GM21367 (cell line): ENCODE measurements at regions not wholly inside any gene's neighbourhood (a gene's known extent, or its start where the extent isn't known, plus 50 kb on each side); places are given as distances from the start of the nearest gene placed in this dataset.
"Not testable (repeated sequence)": the region's sequence is repeated elsewhere in the genome, so short reads cannot be mapped to it uniquely, and the experiment has no call there.

ENCODE experiments used
- ATAC-seq: cut with Tn5 transposase; IDR thresholded peaks from one replicate; pipeline ENCODE4 v1.9.1; 2021; ENCODE audit not compliant: unreplicated experiment

DNA sequence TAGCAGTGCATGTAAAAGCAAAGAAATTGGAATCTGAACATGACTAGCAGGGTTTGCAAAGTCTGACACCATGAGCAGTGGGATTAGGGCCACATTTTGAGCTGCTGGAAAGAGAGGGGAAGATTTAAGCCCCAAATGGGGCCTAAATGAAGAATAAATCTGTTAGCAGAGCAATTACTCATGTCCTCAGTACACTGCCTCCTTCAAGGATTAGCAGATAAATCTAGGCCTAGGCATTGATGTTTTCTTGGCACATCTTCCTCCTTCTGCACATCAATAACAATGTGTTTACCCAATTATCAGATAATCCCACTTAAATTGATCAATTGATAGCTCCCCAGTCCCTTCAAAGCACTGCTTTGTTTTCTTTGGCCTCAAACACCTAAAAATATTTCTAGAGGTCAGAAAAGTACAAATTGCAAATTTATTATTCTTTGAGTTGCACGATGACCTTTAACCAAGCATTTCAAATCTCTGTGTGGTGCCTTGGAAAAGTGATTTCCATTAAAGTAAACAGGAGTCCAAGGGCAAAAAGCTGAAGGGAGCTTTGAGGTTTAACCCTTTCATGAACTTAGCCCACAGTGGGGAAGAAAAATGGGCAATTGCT is 514.7 kb upstream of the CHORDC1 start:
- ATAC-seq: no peak

GRCh38 chr11:90732486-90732885 is 509.6 kb upstream of the CHORDC1 start:
- ATAC-seq: no peak

DNA sequence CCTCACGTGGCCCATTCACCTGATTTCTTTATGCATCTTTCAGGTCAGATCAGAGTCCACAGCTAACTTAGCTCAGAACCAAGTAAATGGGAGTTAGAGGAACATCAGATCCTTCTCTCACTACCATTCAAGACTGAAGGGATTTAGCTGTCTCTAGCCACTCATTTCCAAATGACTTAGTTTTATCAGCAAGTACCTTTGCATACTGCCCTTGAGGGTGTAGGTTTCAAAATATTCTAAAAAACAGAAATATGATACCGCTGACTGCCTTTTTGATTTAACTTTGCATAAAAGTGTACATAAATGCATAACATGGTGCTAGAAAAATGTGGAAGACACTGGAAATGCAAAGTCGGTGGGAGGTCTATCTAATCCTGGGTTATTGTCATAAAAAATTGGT is 500.6 kb upstream of the CHORDC1 start:
- ATAC-seq: no peak

GRCh38 chr11:90722552-90723190 is 499.8 kb upstream of the CHORDC1 start:
- ATAC-seq: no peak

DNA sequence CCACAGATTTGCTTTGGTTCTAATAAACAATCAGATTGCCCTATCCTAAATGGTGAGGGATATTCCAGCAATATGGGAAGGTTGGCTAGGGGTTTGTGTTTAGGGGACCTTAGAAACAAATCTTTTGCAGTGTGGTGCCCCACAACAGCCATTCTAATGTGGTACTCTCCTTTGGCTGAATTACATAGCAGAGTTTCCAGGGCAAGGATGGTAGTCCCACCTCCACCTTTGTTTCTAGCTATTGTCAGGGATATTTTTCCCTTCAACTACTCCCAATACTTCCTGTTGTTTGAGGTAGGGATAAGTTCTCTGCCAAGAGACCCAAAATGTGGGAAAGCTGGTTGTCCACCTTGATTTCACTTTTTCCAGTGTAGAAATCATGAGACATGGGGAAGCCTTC is 494.7 kb upstream of the CHORDC1 start:
- ATAC-seq: no peak

DNA sequence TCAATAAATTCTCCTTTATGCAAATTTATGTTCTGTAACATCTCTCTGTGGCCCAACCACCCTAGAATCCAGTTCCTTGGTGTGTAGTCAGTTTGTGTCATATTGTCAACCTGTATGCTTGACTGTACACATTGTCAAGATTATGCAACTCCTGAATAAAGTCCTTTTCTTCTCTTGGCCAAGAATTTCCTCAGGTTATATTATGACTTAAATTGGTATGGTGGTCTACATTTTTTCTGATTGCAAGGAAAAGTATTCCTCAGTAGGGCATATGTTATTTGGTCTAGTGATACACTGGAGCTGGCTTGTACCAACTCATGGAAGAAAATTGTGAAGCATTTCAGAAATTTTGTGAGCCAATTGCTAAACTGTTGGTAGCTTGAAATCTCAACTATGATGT is 482.8 kb upstream of the CHORDC1 start:
- ATAC-seq: no peak

GRCh38 chr11:90704510-90704909 is 481.7 kb upstream of the CHORDC1 start:
- no peak for ATAC-seq

DNA sequence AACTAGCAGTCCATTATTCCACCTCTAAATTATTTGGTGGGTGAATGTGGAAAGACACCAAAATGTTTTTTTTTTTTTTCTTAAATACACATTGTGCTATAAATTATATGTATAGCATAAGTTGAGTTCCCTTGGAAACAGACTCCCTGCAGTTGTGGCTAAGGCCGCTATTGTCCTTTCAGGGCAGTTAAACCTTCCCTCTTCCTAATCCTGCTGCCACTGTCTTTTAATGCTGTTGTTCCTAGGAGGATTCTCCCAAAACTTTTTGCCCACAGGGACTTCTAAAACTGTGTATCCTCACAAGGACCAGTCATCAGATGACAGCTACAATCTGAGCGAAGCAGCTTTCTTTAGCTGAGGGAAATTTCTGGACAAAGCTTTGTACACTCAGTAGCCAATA is 478.9 kb upstream of the CHORDC1 start:
- ATAC-seq: no peak

- ATAC-seq: no peak
Observed at GRCh38 chr11:90700789-90701439, 478.1 kb upstream of the CHORDC1 start.

GRCh38 chr11:90699791-90700400 is 477.0 kb upstream of the CHORDC1 start:
- no peak for ATAC-seq

DNA sequence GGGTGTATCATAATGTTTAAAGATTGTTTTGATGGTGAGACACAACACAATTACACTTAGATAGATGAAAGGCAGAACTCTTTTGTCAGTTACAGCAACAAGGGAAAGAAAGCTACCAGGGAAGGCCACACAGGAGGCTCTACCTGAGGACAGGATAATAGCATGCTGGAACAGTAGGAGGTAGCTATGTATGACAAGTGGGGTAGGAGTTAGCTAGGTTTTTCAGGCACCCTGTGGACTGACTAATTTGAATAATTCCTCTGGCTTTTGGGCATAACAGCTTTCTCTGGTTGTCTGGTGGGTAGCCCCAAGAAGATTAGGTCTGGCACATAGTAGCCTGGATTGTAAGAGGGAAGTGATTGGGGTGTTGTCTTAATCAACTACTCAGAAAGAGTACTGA is 475.4 kb upstream of the CHORDC1 start:
- no peak for ATAC-seq

GRCh38 chr11:90675496-90675895 is 452.6 kb upstream of the CHORDC1 start:
- ATAC-seq: not testable (repeated sequence)

DNA sequence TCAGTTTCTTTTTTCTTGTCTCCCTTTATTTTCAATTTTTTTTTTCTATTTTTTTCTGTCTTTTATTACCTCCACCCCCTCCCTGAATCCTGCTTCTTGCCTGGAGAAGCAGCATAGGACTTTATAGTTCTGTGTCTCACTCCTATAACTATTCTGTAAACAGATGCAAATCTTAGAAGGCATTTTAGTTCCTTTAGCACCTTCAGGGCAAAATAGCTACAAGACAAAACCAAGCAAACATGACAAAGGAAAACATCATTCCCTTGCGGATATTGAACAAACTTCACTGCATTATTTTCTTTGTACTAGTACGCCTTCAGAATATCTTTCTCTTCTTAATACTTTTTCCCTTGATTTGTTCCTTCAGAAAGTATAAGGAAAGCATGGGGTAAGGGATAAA is 446.2 kb upstream of the CHORDC1 start:
- ATAC-seq: no peak

DNA sequence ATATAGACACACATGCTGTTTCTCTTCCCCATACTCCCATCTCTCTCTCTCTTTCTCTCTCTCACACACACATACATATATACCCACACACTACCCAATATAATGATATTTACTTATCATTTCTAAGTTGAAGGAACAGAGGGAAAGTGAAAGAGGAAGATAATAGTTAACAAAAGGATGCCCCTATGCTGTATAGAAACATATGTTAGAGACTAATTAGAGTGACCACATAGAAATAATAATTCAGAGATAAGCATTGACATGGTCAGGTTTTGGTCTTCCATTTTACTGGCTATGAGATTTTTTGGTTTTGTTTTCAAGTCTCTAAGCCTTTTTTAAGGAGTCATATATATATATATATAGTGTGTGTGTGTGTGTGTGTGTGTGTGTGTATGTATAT is 445.7 kb upstream of the CHORDC1 start:
- no peak for ATAC-seq

DNA sequence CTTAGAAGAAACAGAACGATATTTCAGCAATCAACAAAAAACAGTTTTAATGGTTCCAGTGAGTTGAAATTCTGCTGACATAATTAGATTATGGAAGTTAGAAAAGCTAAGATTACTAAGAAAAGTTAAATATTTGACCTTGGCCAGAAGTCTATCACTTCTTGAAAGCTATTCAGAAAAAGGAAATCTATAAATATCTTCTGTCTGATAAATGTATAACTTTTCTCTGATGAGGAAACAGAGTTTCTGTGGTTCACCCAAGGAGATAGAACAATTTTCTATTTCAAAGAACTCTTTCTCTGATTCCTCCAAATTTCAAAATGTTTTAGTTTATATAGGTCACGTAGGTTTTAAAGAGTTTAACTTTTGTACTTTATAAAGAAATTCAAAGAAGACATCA is 438.4 kb upstream of the CHORDC1 start:
- no peak for ATAC-seq

DNA sequence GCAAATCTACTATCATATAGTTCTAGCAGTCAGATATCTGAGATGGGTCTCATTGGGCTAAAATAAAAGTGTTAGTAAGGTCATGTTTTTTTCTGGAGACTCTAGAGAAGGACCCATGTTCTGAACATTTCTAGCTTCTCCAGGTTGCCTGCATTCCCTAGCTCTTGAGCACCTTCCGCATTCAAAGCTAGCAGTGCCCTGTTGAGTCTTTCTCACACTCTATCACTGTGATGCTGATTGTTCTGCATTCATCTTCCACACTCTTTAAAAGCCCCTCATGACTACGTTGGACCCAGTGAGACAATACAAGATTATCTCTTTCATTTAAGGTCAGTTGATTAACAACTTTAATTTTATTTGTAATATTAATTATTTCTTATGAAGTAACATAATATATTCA is 433.3 kb upstream of the CHORDC1 start:
- ATAC-seq: no peak

DNA sequence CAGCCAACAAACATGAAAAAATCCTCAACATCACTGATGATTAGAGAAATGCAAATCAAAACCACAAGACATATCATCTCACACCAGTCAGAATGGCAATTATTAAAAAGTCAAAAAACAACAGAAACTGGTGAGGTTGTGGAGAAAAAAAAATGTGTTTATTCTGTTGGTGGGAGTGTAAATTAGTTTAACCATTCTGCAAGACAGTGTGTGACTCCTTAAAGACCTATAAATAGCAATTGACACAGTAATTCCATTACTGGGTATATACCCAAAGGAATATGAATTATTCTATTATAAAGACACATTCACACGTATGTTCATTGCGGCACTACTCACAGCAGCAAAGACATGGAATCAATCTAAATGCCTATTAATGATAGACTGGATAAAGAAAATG is 427.3 kb upstream of the CHORDC1 start:
- ATAC-seq: no peak

- ATAC-seq: no peak
Observed at GRCh38 chr11:90646706-90647105, 423.9 kb upstream of the CHORDC1 start.

DNA sequence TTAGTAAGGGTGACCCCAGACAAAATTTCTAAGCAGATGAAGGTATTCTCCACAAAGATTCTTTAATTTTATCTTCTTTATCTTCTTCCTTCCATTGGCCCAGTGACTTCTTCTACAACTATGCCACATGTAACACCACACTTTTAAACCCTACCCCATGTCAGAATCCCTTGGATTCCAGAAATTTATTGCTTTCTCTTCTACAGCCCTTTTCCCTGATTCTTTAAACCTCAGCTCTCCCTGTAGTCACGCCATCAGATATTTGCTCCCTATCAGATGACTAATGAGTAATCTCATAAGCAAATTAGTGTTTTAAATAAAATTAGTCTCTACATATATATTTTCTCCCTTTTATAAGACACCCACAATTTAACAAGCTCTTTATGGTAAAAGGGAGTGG is 423.4 kb upstream of the CHORDC1 start:
- ATAC-seq: no peak

GRCh38 chr11:90639461-90639993 is 416.7 kb upstream of the CHORDC1 start:
- no peak for ATAC-seq

DNA sequence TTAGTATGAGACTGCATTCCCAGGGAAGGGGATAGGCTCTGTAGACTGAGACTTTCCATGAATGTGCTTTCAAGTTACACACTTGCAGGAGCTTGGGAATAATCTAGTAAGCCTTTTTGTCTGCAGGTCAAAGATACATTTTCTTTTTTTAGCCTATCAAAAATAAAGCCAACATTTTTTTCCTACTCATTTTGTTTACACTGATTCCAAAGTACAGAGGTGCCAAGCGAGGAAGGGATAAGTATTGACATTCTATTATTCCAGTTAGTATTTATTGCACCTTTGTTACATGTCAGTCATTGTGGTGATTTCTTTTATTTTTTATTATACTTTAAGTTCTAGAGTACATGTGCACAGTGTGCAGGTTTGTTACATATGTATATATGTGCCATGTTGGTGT is 413.0 kb upstream of the CHORDC1 start:
- no peak for ATAC-seq

DNA sequence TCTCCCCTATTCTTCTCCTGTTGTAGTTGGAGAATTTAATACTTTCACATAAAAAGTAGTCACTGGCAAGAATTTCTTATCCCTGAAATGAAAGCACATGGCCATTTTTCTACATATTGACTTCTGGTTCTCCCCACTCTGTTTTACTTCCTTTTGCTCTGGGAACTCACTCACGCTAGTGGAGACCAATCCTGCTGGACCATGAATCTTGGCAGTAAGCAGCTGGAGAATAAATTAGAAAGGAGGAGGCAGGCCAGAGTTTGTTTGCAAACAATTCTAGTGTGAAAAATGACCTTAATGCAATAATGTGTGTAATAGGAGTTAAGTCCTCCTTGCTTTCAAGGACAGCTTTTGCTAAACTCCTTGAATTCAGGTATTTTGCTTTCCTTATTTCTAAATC is 412.3 kb upstream of the CHORDC1 start:
- ATAC-seq: no peak
